ENCODE measurements at regions not wholly inside any gene's neighbourhood (a gene's known extent, or its start where the extent isn't known, plus 50 kb on each side); places are given as distances from the start of the nearest gene placed in this dataset.

DNA sequence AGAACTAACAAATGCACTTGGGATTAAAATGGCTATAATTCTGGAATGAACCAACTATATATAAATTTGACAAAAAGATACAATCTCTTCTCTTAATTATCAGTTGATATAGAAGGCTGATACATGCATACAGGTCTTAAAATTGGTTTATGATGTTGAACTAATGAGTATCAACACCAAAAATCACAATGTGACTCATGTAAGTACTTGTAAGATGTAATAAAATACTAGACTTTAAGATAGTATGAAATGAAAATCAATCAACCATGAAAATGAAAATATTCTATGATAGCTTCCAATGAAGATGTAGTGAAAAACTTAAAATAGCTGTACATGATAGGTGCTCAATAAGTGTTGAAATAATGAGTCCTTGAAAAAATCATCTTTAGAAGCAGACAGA, 116.6 kb upstream of the SOX5 start:
- H3K9me3 ChIP-seq (ENCODE audit: control insufficient read depth, low read depth, low read length) = no peaks in the 10 kb centered on the region
- DNase-seq (ENCODE audit: low read depth, low spot score) (no peak), FAIRE-seq (no peak)
- no peaks in the 10 kb centered on the region for H3K36me3 ChIP-seq (ENCODE audit: control insufficient read depth in 2 of 2, extremely low read depth in 1 of 2, insufficient read depth in 2 of 2, low read length in 2 of 2)
- no peaks in the 10 kb centered on the region for H3K27me3 ChIP-seq (ENCODE audit: control insufficient read depth, extremely low read depth, insufficient read depth, low read length)
- H3K9ac ChIP-seq (ENCODE audit: control insufficient read depth, extremely low read depth, insufficient read depth, low read length) = no peak overlapping the region
- H3K4me1 ChIP-seq (ENCODE audit: control insufficient read depth, extremely low read depth, insufficient read depth, low read length) = no peaks in the 10 kb centered on the region
- H3K4me3 ChIP-seq (ENCODE audit: control insufficient read depth in 2 of 3, extremely low read depth in 1 of 3, insufficient read depth in 2 of 3, low read depth in 1 of 3, low read length in 3 of 3) = no peak overlapping the region
- no peak for TF ChIP-seq EZH2 (IDR thresholded peaks at IDR 0.05; ENCODE audit: low read length)
- no peak for TF ChIP-seq CTCF (optimal IDR thresholded peaks at IDR 0.05 in 1 of 3, IDR thresholded peaks at IDR 0.05 in 1 of 3, conservative IDR thresholded peaks at IDR 0.05 in 1 of 3; ENCODE audit: extremely low read depth in 1 of 3, insufficient read depth in 2 of 3, low read length in 3 of 3)
- H4K20me1 ChIP-seq (ENCODE audit: control insufficient read depth, extremely low read depth, insufficient read depth, low read length) = no peaks in the 10 kb centered on the region
- H3K4me2 ChIP-seq (ENCODE audit: control insufficient read depth, extremely low read depth, insufficient read depth, low read depth, low read length) = no peak overlapping the region
- H3K79me2 ChIP-seq (ENCODE audit: control insufficient read depth, insufficient read depth, low read length) = no peaks in the 10 kb centered on the region
- dilution Hi-C loops (cut with MboI; ENCODE audit: extremely low pct_ligation_motif_present, low sequenced_read_pairs) = no loop called here
- no peaks in the 10 kb centered on the region for H3K9me1 ChIP-seq (ENCODE audit: control insufficient read depth, extremely low read depth, insufficient read depth, low read length)
- H2AFZ ChIP-seq (ENCODE audit: control insufficient read depth, low read length) = no peak overlapping the region
- H3K27ac ChIP-seq (ENCODE audit: control insufficient read depth, insufficient read depth, low read length) = no peak overlapping the region

- no peak for TF ChIP-seq EZH2 (IDR thresholded peaks at IDR 0.05; ENCODE audit: low read length)
- no peak for TF ChIP-seq CTCF (optimal IDR thresholded peaks at IDR 0.05 in 1 of 3, IDR thresholded peaks at IDR 0.05 in 1 of 3, conservative IDR thresholded peaks at IDR 0.05 in 1 of 3; ENCODE audit: extremely low read depth in 1 of 3, insufficient read depth in 2 of 3, low read length in 3 of 3)
- Histone ChIP-seq H3K4me1 (ENCODE audit: control insufficient read depth, extremely low read depth, insufficient read depth, low read length) (no peaks in the 10 kb centered on the region), H3K27me3 (ENCODE audit: control insufficient read depth, extremely low read depth, insufficient read depth, low read length) (no peaks in the 10 kb centered on the region), H3K9me3 (ENCODE audit: control insufficient read depth, low read depth, low read length) (no peaks in the 10 kb centered on the region), H4K20me1 (ENCODE audit: control insufficient read depth, extremely low read depth, insufficient read depth, low read length) (no peaks in the 10 kb centered on the region), H3K4me3 (ENCODE audit: control insufficient read depth in 2 of 3, extremely low read depth in 1 of 3, insufficient read depth in 2 of 3, low read depth in 1 of 3, low read length in 3 of 3) (no peak overlapping the region), H2AFZ (ENCODE audit: control insufficient read depth, low read length) (no peak overlapping the region), H3K4me2 (ENCODE audit: control insufficient read depth, extremely low read depth, insufficient read depth, low read depth, low read length) (no peak overlapping the region), H3K79me2 (ENCODE audit: control insufficient read depth, insufficient read depth, low read length) (no peaks in the 10 kb centered on the region), H3K36me3 (ENCODE audit: control insufficient read depth in 2 of 2, extremely low read depth in 1 of 2, insufficient read depth in 2 of 2, low read length in 2 of 2) (no peaks in the 10 kb centered on the region), H3K9ac (ENCODE audit: control insufficient read depth, extremely low read depth, insufficient read depth, low read length) (no peak overlapping the region), H3K27ac (ENCODE audit: control insufficient read depth, insufficient read depth, low read length) (no peak overlapping the region), H3K9me1 (ENCODE audit: control insufficient read depth, extremely low read depth, insufficient read depth, low read length) (no peaks in the 10 kb centered on the region)
- FAIRE-seq (no peak), DNase-seq (ENCODE audit: low read depth, low spot score) (no peak)
- dilution Hi-C loops (cut with MboI; ENCODE audit: extremely low pct_ligation_motif_present, low sequenced_read_pairs) = no loop called here
Measured at GRCh38 chr12:24062642-24063245, 113.3 kb upstream of the SOX5 start.

All from keratinocyte (primary cell).